ENCODE measurements at regions not wholly inside any gene's neighbourhood (a gene's known extent, or its start where the extent isn't known, plus 50 kb on each side); places are given as distances from the start of the nearest gene placed in this dataset.
A peak's percentile ranks its signal among the peaks of the same experiment; 100 is the strongest.

DNA sequence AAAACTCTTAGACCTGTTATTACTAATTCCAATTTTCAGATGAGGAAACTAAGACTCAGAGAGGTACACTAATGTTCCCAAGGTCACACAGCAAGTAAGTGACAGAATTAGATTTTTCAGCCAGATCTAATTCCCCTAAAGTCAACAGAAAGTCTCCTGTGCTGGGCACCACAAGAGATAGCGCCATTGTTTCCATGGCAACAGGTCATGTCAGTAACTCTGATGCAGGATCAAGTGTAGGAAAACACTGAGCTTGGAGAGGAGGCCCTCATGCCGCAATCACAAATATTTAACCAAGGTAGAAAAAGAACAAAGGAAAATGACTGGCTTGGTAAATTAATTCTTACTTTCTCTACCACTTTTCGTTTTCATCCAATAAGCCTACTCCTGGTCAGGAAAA lies 166.0 kb upstream of the CDH13 start:
- no peaks in the 10 kb centered on the region for H3K36me3 ChIP-seq
- H3K4me3 ChIP-seq = no peak overlapping the region
- H3K9me3 ChIP-seq = no peaks in the 10 kb centered on the region
- H3K27ac ChIP-seq = no peak overlapping the region
- DNase-seq (ENCODE audit: low spot score) = no peak
- no peak for TF ChIP-seq POLR2AphosphoS5 (IDR thresholded peaks at IDR 0.05)
- no peak for TF ChIP-seq POLR2A (IDR thresholded peaks at IDR 0.05)
- TF ChIP-seq, protein P1, sequence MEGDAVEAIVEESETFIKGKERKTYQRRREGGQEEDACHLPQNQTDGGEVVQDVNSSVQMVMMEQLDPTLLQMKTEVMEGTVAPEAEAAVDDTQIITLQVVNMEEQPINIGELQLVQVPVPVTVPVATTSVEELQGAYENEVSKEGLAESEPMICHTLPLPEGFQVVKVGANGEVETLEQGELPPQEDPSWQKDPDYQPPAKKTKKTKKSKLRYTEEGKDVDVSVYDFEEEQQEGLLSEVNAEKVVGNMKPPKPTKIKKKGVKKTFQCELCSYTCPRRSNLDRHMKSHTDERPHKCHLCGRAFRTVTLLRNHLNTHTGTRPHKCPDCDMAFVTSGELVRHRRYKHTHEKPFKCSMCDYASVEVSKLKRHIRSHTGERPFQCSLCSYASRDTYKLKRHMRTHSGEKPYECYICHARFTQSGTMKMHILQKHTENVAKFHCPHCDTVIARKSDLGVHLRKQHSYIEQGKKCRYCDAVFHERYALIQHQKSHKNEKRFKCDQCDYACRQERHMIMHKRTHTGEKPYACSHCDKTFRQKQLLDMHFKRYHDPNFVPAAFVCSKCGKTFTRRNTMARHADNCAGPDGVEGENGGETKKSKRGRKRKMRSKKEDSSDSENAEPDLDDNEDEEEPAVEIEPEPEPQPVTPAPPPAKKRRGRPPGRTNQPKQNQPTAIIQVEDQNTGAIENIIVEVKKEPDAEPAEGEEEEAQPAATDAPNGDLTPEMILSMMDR (IDR thresholded peaks at IDR 0.05) = no peak
- H3K4me1 ChIP-seq (replicated peaks) = no peaks in the 10 kb centered on the region
- intact Hi-C loops (cut with DNase I) = no loop called here
- no peaks in the 10 kb centered on the region for H3K27me3 ChIP-seq (replicated peaks; ENCODE audit: insufficient read depth)
- 60% methylated on average over 3 of the region's 3 CpGs for WGBS

DNA sequence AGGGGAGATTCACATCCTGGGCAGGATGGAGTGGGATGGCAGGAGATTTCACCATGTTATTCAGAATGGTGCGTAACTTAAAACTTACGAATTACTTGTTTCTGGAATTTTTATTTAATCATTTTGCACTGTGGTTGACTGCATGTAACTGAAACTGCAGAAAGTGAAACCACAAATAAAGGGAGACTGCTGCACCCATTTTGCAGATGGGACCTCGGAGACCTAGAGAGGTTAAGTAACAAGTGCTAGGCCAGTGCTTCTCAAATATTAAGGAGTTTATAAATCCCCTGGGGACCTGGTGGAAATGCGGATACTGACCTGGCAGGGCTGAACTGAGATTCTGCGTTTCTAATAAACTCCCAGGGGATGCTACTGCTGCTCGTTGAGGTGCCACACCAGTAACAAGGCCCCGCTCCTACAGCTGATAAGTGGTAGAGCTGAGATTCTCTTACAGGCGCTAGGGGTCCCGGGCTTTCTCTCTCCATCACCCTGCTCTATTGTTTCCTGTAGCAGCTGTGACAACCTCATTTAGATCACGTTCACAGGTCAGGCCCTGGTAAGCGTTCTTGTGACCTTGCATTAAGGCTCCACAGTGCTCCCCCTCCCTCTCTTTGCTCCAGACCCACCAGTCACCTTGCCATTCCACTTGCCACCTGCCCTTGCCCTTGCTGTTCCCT lies 167.1 kb upstream of the CDH13 start:
- TF ChIP-seq, protein P1 (IDR thresholded peaks at IDR 0.05) = no peak
- TF ChIP-seq POLR2AphosphoS5 (IDR thresholded peaks at IDR 0.05) (no peak), POLR2A (IDR thresholded peaks at IDR 0.05) (no peak)
- H3K27me3 ChIP-seq (replicated peaks; ENCODE audit: insufficient read depth) = no peaks in the 10 kb centered on the region
- no peak overlapping the region for H3K4me3 ChIP-seq
- no peak overlapping the region for H3K27ac ChIP-seq
- H3K9me3 ChIP-seq = no peaks in the 10 kb centered on the region
- WGBS = 77% methylated on average over 11 of the region's 11 CpGs
- no peaks in the 10 kb centered on the region for H3K36me3 ChIP-seq
- intact Hi-C loops (cut with DNase I) = no loop called here
- H3K4me1 ChIP-seq (replicated peaks) = no peaks in the 10 kb centered on the region
- DNase-seq (ENCODE audit: low spot score) = no peak

DNA sequence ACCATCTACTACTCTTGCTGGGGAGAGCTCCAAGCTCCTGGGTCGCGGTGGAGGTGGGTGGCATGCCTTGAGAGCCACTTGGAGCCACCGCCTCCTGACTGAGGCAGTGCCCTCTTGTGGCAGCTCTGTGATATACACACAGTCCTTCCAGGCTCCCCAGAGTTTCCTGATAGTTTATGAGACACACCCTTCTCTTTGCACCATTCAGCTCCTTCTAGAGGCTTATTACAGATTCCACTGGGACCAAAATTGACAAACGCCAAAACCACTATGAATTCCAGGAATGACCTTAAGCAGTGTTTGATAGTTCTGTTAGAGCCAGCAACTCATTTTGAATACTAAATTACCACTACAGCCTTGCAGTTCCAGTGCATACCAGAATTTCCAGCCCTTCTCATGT lies 170.1 kb upstream of the CDH13 start:
- WGBS = 9% methylated on average over 4 of the region's 4 CpGs
- intact Hi-C loops (cut with DNase I) = no loop called here
- TF ChIP-seq, protein P1 (IDR thresholded peaks at IDR 0.05) = peak in 3 of 4 experiments; percentile 57 to 69 (median 61)
- no peak for TF ChIP-seq POLR2AphosphoS5 (IDR thresholded peaks at IDR 0.05)

DNA sequence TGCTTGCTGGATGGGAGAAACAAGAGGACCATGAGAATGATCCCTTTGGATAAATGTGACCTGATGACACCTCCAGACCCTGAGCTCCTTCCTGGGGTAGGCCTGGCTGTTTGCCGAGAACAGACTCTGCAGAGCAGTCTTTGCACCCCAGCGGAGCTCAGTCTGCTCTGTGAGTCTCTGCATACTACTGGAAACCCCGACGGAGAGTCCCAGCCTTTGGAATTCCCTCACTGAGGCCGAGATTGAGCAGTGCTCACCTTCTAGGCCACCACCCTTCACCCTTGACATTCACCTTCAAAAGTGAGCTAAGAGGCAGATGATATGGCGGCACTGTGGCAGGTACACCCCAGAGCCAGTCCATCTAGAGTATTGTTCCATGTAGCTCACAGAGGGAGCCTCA lies 172.2 kb upstream of the CDH13 start:
- WGBS = 90% methylated on average over 6 of the region's 6 CpGs
- Histone ChIP-seq H3K4me3 (no peak overlapping the region), H3K27me3 (replicated peaks; ENCODE audit: insufficient read depth) (no peaks in the 10 kb centered on the region), H3K27ac (no peak overlapping the region), H3K9me3 (no peaks in the 10 kb centered on the region), H3K4me1 (replicated peaks) (no peaks in the 10 kb centered on the region), H3K36me3 (no peaks in the 10 kb centered on the region)
- no peak for DNase-seq (ENCODE audit: low spot score)
- TF ChIP-seq, protein P1 (IDR thresholded peaks at IDR 0.05) = no peak
- TF ChIP-seq POLR2AphosphoS5 (IDR thresholded peaks at IDR 0.05) (no peak), POLR2A (IDR thresholded peaks at IDR 0.05) (no peak)
- intact Hi-C loops (cut with DNase I) = no loop called here

More for the DNA sequence above, 170.1 kb upstream of the CDH13 start:
- Histone ChIP-seq H3K4me3 (no peak overlapping the region), H3K4me1 (replicated peaks) (no peaks in the 10 kb centered on the region), H3K27ac (no peak overlapping the region), H3K9me3 (no peaks in the 10 kb centered on the region), H3K36me3 (no peaks in the 10 kb centered on the region), H3K27me3 (replicated peaks; ENCODE audit: insufficient read depth) (no peaks in the 10 kb centered on the region)
- peak; percentile 50 for DNase-seq (ENCODE audit: low spot score)

DNA sequence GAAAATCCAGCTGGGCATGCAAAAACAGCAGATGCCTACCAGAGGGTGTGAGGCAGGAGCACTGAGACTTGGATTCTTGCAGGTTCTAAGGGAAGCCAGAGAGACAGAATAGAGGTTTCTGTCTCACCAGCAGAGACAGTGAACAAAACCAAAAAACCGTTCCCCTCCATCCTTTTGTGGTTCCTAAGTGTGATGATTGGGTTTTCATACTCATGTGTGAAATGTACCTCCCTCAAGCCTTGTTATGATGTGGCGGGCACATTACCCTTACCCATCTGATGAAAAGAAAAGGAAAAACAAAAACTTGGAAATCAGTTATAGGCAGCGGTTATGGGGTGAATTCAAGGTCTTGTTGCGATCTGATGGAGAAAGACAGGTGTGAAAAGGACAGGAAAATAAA lies 172.6 kb upstream of the CDH13 start:
- no peak for DNase-seq (ENCODE audit: low spot score)
- Histone ChIP-seq H3K4me3 (no peak overlapping the region), H3K36me3 (no peaks in the 10 kb centered on the region), H3K27ac (no peak overlapping the region), H3K27me3 (replicated peaks; ENCODE audit: insufficient read depth) (no peaks in the 10 kb centered on the region), H3K9me3 (no peaks in the 10 kb centered on the region), H3K4me1 (replicated peaks) (no peaks in the 10 kb centered on the region)
- no peak for TF ChIP-seq POLR2AphosphoS5 (IDR thresholded peaks at IDR 0.05)
- TF ChIP-seq, protein P1 (IDR thresholded peaks at IDR 0.05) = no peak
- TF ChIP-seq POLR2A (IDR thresholded peaks at IDR 0.05) = no peak
- intact Hi-C loops (cut with DNase I) = no loop called here
- WGBS = 95% methylated on average over 4 of the region's 4 CpGs

Data from prostate gland (tissue), 2 donors.